ENCODE measurements at regions not wholly inside any gene's neighbourhood (a gene's known extent, or its start where the extent isn't known, plus 50 kb on each side); places are given as distances from the start of the nearest gene placed in this dataset.

- DNase-seq (ENCODE audit: low read depth) = no peak
These were observed 234.8 kb upstream of the TMPO start for GRCh38 chr12:98280621-98281020.

GRCh38 chr12:98291828-98292227, 223.6 kb upstream of the TMPO start:
- DNase-seq (ENCODE audit: low read depth) = no peak

- no peak for DNase-seq (ENCODE audit: low read depth)
These were observed 221.2 kb upstream of the TMPO start for GRCh38 chr12:98294051-98294805.

- DNase-seq (ENCODE audit: low read depth) = no peak
These were observed 219.7 kb upstream of the TMPO start for GRCh38 chr12:98295681-98296080.

GRCh38 chr12:98296462-98297079, 218.8 kb upstream of the TMPO start:
- no peak for DNase-seq (ENCODE audit: low read depth)

GRCh38 chr12:98297538-98297937, 217.9 kb upstream of the TMPO start:
- DNase-seq (ENCODE audit: low read depth) = no peak

GRCh38 chr12:98308141-98308540, 207.2 kb upstream of the TMPO start:
- no peak for DNase-seq (ENCODE audit: low read depth)

GRCh38 chr12:98317939-98318899, 197.2 kb upstream of the TMPO start:
- no peak for DNase-seq (ENCODE audit: low read depth)

- no peak for DNase-seq (ENCODE audit: low read depth)
These were observed 195.5 kb upstream of the TMPO start for GRCh38 chr12:98319716-98320425.

GRCh38 chr12:98325003-98325402, 190.4 kb upstream of the TMPO start:
- DNase-seq (ENCODE audit: low read depth) = no peak

GRCh38 chr12:98328467-98328866, 186.9 kb upstream of the TMPO start:
- no peak for DNase-seq (ENCODE audit: low read depth)

GRCh38 chr12:98329589-98329988, 185.8 kb upstream of the TMPO start:
- DNase-seq (ENCODE audit: low read depth) = no peak

GRCh38 chr12:98332642-98333041, 182.7 kb upstream of the TMPO start:
- no peak for DNase-seq (ENCODE audit: low read depth)

GRCh38 chr12:98334768-98335167, 180.6 kb upstream of the TMPO start:
- no peak for DNase-seq (ENCODE audit: low read depth)

GRCh38 chr12:98341026-98341425, 174.4 kb upstream of the TMPO start:
- no peak for DNase-seq (ENCODE audit: low read depth)

- DNase-seq (ENCODE audit: low read depth) = no peak
These were observed 173.7 kb upstream of the TMPO start for GRCh38 chr12:98341732-98342131.

GRCh38 chr12:98343002-98343567, 172.3 kb upstream of the TMPO start:
- no peak for DNase-seq (ENCODE audit: low read depth)

GRCh38 chr12:98344046-98344930, 171.1 kb upstream of the TMPO start:
- no peak for DNase-seq (ENCODE audit: low read depth)

- no peak for DNase-seq (ENCODE audit: low read depth)
These were observed 170.0 kb upstream of the TMPO start for GRCh38 chr12:98345308-98345876.

GRCh38 chr12:98351089-98351488, 164.3 kb upstream of the TMPO start:
- no peak for DNase-seq (ENCODE audit: low read depth)
